DMS53 treated with DMSO at 0.1 percent for 48 hours (cell line): ENCODE measurements at regions not wholly inside any gene's neighbourhood (a gene's known extent, or its start where the extent isn't known, plus 50 kb on each side); places are given as distances from the start of the nearest gene placed in this dataset.

Experiments
- DNase-seq: peaks from one replicate; lab custom pipeline; 2025; ENCODE audit not compliant: unreplicated experiment; lab: John Stamatoyannopoulos, UW

DNA sequence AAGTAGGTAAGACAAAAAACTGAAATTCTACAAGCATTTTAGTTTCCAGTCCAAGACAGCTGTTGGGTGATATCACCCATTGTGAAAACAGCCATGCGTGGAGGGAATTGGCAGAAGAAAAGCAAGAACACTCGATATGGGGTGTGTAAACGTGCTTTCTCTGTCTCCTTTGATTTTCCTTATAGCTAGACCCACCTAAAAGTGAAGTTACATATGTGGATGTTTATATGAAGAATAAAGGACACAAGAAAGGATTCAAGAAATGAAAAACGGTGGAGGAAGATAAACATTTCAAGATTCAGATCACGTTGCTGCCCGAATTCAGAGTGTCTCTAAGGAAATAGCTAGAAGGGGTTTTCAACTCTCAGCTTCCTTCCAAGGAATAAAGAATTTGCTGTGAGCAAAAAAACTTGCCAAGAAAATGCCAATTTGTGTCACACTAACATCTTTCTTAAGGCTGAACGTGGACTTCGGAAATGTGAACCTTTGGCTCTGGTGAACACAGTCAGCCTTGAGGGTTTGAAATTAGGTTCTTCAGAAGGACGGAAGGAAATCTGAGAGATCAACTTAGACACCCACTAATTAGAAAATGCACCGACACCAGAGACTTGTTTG is 269.0 kb upstream of the ADAMTS9 start:
- DNase-seq: no peak

DNA sequence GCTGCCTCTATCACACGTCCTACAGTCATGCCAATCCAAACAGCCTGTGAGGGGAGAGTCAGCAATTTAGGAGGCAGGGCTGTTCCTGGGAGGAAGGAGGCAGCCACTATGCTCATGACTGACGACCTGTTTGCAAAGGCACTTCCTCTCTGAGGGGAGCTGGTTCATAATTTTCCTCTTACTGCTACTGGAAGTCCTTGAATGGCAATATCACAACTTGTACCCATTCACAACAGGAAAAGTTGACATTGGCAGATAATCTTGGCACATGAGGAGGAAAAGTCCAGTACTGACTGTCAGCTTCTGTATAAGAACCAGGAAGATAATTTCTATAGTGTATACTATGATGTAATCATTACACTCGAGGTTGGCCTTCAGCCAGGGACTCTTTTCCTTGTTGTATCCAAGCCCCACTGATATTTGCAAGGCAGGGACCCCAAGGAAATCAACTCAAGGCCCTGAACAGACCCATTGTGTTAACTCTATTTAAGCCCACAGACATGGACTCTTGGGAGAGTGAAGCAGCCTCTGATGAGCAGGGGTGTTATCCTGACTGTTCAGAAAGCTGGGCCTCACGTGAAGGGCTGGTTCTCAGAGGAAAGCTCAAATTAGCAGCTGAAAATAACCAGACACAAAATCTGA is 267.3 kb upstream of the ADAMTS9 start:
- no peak for DNase-seq

DNA sequence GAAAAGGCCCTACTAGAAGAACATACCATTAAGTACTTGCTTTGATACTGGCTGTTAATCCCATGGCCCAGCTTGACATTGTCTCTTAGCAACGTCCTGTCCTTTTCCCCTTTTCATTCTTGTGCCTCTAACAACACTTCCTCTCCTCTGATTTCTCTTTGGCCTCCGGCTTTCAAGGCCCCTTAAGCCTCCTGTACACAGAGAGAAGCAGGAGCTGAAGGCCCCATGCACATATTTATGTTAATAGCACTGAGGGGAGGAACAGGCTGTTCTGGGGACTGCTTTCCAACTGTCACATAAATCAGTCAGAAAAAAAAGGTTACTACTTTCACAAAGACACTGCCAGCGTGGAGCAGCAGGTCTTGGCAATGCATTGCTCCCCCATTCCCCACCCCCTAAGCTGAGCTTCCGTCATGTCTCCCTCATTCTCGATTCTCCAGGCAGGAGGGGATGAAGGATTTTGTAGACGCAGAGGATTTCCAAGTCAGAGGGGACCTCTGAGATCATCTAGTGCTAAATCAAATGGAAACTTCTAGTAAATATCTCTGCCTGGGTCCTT is 257.4 kb upstream of the ADAMTS9 start:
- no peak for DNase-seq

DNA sequence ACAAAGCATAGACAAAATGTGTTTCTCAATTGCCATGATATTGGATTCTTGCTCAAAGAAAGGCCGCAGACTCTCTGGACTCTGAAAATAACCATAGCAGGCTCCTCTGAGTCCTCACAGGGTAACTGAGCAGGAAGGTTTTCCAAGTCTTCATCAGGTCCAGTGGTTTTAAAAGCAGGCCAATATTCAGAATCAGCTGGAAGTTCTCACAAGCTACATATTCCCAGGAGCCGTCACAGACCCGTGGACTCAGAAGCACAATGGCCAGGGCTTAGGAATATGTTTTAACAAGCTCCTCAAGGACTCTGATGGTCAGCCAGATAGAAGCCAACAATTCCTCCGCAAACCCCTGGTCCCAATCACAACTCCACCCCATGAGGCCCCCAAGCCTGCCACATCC is 256.1 kb upstream of the ADAMTS9 start:
- no peak for DNase-seq

DNA sequence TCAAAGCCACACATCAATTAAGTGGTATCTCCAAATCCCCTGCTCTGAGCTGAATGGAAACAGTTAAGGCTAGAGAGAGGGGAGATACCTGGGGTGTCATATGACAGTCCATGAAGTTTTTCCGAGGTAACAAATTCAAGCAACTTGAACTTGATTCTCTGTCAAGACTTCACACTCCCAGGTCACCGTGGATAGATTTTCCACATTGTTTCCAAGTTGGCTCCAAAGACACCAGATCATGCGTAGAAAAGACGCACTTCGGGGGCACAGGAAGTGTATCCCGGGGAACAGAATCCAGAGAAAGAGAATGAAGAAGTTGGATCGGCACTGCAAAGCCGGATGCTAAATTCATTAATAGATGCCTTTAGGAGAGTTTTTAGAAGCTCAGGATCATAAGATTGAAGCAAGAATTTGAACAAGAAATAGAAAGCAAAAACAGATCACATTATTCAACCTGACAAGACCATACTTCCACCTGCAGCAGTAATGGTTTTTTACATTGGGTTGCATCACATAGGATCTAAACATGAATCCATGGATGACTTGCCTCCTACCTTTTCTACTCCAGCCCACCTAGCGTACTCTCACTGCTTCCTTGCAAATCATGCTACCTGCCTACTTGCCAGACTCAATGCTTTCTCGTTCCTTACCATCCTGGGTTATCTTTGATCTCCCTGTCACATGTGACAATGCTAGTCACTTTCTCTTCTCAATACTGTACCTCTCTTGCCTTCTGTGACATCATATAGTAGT is 253.0 kb upstream of the ADAMTS9 start:
- no peak for DNase-seq

DNA sequence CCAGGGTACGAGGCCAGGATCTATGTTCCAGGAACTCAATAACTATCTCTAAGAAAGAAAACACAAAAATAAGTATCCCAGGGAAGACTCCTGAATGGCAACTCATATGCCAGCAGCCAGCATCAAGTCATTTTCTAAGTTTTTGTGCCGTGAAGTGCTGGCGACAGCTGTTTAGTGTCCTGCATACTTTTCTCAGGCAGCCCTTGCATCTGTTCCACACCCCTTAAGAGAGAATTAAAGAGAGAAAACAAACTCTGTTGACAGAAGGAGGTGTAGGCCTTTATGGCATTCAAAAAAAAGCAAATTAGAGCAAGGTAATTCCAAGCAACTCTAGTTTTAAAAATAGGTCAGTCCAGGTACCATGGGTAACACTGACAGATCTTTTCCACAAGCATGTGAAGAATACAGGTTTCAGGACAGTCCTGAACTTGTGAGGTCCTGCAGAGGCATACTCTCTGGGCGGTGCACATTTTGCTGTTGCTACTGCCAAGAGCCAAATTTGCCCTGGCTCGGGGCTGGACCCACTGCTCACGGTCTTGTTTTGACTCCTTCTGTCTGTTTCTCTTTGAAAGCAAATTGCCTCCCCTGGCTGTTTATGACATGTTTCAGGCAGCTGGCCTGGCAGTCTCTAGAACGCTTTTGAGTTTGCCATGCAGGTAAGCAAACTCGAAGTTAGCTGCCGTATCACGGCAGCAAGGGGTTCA is 252.1 kb upstream of the ADAMTS9 start:
- no peak for DNase-seq

DNA sequence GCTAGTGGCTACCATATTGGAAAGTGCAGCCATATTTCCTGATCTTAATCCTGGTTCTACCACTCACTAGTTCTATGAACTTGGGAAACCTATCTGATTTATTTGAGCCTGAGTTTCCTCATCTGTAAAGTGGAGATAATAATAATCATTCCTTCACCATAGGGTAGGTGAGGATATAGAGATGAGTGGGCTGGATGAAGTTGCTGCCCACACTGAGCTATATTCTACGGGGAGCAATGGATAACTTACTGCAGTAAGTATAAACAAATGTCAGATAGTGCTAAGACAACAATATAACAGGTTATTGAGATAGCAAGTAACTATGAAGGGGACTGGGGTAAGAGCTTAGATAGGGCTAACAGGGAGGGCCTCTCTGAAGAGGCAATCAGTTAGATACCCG is 251.5 kb upstream of the ADAMTS9 start:
- DNase-seq: no peak

DNA sequence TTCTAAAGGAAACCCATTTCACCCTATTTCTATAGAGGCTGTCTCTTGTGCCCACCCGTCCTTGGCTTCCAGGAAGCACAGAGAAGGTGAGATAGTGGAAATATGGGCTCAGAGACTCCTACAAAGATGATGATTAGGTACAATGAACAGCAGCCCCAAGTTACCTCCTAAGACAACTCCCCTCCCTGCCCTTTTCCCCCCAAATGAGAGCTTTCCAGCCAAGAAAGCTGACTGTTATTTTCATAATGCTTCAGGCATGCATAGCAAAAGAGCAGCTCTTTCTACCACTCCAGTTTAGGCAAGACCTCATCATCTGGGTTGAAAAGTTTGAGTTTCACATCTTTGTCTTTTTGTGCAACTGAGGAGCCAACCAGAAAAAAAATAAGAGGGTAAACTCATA is 248.8 kb upstream of the ADAMTS9 start:
- DNase-seq: no peak

DNA sequence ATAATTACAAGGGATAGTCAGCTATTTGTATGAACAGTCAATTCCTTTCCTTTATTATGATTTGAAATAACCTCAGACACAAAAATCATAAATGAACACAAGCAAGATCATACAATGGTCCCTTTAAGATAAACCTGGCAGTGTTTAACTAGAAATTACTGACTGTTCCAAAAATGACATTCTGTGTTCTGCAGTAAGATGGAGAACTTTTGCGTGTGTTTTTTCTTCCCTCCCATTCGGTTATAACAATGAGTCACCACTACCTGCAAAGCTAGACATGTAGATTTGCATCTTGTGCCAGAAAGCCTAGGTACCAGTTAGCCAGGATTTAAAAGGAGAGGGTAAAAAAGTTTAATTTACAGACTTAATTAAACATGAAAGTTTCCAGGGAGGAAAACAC is 248.2 kb upstream of the ADAMTS9 start:
- DNase-seq: no peak

DNA sequence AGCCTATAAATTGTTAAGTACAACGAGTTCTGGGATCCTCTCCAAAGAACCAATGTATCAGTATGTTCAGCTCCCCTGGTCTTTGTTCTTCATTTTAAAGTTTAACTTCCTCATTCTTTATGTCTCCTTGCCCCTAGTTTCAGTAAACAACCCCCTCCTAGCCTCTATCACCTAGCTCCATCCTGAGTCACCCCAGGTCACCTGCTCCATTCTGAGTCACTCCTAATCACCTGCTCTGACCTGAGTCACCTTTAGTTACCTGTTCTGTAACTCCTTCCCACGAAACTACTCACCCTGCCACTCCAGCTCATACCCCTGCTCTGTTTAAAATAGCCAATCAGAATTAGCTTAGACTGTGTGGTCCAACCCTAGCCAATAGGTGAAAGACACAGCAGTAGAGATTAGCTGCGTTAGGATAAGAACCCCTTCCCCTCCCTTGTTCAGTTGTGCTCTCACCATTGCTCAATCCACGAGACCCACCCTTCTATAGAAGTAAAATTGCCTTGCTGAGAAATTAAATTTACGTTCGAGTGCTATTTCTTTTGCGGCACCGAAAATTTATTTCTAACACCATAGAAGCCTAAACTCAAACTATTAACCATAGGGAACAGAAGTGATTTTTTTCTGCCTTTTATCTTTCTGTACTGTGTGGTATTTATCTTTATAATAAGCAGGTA is 245.0 kb upstream of the ADAMTS9 start:
- no peak for DNase-seq

DNA sequence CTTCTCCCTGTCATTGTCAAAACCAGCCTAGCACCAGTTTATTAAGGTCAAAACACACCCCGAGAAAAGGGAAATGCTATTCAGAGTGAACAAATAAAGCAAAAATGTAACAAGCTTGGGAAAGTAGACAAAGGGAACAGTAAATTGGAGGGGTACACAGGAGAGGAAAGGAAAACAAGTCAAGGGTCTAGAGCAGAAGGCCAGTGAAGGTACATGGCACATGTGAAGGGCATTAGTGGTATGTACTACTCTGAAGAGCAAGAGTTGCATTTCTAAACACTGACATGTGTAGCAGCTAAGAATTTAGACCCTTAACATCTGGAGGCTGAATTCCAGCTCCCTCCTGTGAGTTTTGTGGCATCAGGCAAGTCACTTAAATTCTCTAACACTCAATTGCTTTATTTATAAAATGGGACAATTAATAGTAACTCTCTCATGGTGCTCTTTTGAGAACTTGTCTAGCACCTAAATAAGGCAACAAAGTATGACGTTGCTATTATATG is 244.3 kb upstream of the ADAMTS9 start:
- DNase-seq: no peak

DNA sequence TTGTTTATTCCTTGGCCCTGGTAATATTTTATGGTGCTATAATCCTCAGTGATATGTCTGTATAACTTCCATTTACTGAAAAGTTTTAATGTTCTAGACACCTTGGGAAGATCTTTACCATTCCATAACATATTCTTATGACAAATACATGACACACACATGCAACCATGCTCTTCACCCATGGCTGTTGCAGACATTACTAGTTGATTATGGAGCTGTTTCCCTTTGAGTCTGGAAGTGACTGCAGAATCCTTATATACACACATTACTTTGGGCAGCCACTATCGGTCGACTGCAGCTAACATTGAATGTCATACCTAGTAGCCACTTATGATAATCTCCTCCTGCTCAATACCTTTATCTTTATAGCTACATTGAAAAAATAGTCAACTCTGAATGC is 243.1 kb upstream of the ADAMTS9 start:
- DNase-seq: no peak

DNA sequence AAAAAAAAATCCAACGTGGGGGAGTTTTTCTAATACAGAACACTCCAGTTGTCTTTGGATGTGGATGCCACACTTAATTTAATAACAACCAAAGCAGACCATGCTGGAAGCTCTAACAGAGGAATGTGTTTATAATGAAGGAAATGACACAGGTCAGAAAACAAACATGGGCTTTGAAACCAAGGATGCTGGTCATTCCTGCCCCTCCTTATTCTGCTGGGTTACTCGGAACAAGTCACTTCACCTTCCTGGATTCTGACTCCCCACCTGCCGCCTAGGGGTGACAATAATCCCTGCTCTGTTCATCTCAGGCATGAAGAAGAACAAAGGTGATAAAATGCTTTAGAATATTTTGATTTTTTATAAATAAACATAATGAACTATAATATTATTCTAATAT is 240.9 kb upstream of the ADAMTS9 start:
- no peak for DNase-seq

DNA sequence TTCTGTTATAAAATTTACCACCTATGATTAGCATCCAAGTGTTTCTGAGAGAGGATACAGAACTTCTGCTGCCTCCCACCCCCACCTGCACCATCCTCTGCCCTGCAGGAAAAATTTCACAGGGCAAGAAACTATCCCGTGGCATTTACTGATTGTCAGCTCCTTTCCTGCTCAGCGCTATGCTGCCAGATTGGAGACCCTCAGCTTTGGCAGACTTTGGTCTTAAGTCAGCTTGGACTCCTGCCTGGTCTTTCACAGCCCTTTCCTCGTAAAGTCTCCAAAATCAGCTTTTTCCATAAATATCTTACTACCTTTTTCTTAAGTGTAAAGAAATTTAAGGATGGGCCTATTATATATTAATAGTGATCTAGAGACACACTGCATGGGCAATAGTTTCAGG is 239.9 kb upstream of the ADAMTS9 start:
- DNase-seq: no peak

DNA sequence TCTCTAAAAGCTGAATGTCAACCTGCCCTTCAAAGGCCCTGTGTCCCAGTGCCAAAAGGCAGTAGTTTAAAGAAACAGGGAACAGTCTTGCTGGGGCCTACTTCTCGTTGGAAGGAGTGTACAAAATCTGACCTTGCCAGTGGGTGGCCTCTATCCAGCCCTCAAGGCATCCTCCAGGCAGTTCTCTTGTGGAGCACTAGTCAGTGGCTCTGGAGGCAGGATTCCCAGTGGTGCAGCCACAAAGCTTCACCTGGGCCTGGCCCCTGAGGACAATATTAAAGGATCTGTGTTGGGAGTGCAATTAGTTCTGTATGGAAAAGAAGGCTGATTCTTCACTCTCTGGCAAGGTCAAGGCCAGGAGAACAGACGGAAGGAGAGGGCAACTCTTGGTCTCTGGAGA is 237.8 kb upstream of the ADAMTS9 start:
- no peak for DNase-seq

DNA sequence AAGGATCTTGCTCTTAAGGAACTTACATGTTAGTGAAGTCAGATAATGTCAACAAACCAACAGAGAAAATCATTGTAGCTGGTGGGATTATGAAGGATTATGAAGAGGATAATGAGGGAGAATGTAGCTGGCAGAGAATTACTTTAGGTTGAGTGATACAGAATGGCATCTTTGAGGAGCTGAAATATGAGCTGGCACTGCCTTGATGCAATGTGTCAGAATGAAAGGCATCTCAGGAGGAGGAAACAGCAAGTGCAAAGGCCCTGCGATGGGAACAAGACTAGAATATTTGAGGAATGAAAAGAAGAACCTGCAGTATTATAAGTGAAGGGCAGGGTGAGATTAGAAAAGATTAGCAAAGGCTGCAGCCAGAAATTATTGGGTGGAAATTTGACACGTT is 237.2 kb upstream of the ADAMTS9 start:
- DNase-seq: no peak

DNA sequence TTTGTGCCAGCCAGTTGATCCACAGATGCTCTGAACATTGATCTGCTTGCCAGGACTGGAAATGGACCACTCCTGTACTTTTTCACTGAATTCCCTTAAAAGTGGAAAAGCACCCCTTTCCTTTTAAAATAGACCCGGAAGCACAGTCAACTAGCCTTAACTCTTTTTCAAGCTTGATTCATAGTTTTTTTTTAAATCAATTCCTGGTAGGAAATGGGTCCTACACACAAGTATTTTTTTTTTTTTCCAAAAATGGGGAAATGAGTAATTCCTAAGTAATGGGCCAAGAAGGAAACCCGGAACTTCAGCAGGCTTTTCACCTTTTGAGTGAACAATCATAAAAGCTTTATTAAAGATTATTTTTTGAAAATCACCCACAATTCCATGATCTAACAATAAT is 234.4 kb upstream of the ADAMTS9 start:
- DNase-seq: no peak

DNA sequence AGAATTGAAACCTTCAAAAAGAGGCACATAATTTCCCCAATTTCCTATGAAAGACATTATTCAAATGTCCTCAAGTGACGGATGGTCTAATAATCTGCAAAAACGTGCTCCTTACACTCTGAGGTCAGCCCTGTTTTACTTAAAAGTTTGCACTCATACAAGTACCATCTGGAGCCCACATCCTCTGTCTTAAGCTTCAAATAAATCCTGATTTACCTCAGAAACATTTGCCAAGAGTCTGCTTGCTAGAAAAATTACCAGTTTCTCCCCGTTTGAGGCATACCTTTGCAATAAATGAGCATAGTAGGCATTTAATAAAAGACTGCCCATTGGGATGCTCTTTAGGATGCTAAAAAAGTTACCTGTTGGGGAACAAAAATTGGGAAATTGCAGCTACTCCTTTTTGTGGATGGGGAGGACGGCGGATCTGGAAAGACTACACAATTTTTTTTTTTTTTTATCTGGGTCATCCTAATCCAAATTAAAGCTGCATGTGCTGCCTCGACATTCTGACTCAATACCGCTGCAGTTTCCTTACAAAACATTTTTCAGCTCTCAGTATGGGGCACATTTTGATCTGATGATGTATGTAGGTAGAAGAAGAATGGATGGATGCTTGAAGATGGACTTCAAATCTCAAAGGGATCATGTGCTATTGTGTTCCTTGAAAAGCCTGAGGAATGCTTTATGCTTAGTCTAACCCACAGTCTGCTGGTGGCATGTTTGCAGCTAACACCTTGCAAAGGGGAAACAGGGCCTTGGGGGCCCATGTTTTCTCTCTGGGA is 233.7 kb upstream of the ADAMTS9 start:
- DNase-seq: no peak

DNA sequence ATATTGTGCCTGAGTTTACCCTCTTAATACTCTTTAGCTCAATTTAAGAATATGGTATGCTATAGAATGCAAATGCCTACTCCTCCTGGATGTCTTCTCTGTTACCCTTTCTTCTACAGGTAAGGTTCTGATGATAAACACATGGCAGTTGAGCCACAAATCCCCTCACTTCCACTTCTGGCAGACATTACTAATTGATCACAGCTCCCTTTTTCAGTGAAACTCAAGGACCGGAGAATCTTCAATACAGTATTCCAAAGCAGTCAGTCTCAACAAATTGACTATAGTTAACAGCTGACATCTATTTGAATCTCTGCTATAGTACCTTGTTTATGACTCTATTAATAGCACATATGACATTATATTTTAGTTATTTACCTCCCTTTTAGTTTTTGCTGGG is 232.1 kb upstream of the ADAMTS9 start:
- DNase-seq: no peak

DNA sequence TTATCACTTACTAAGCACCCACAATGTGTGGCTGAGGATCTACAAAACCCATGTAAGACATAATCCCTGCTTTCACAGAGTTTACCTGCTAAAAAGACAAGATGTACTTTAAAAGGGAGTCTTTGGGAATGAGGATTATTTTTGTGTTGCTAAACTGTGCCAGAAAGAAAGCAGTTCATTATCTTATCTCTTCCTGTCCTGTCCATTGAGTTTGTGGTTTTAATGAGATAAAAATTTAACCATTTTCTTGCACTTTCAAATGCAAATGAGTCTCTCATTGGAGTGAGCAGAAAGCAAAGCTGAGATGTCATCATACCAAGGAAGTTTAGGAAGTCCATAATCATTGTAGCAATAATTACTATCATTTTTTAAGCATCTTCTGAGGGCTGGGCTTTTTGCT is 231.2 kb upstream of the ADAMTS9 start:
- DNase-seq: no peak
